Kidney (tissue), 13 donors: ENCODE measurements at regions not wholly inside any gene's neighbourhood (a gene's known extent, or its start where the extent isn't known, plus 50 kb on each side); places are given as distances from the start of the nearest gene placed in this dataset.
"Not testable (repeated sequence)": the region's sequence is repeated elsewhere in the genome, so short reads cannot be mapped to it uniquely, and the experiment has no call there.

Source experiments
- DNase-seq, 5 donors: peaks; one replicate each; pipeline ENCODE4 v3.0.0-alpha.2; 2013 to 2020
- FAIRE-seq: peaks from 2 replicates; lab custom pipeline; 2012; peaks lifted over from hg19 to GRCh38; lab: Jason Lieb, UNC
- H3K27ac ChIP-seq, 2 donors: one replicate each; pipeline ENCODE4 v1.7.0; 2013; ENCODE audit warnings: low read depth in 2 of 2, low read length in 2 of 2, inconsistent platforms in 1 of 2
- H3K27me3 ChIP-seq: one replicate; pipeline ENCODE4 v1.7.1; 2013; ENCODE audit warnings: low read length, inconsistent platforms; ENCODE audit not compliant: control insufficient read depth, insufficient read depth
- H3K36me3 ChIP-seq, 3 donors: one replicate each; pipeline versions ENCODE4 v1.7.0 to v1.7.1; 2013; ENCODE audit warnings: low read length in 3 of 3, control low read depth in 1 of 3, inconsistent platforms in 1 of 3; ENCODE audit not compliant: insufficient read depth in 3 of 3, control insufficient read depth in 2 of 3
- H3K4me1 ChIP-seq, 3 donors: one replicate each; pipeline versions ENCODE4 v1.7.0 to v1.7.1; 2013; ENCODE audit warnings: low read length in 3 of 3, inconsistent platforms in 1 of 3, low read depth in 1 of 3; ENCODE audit not compliant: control insufficient read depth in 2 of 3, insufficient read depth in 2 of 3
- H3K4me3 ChIP-seq, 3 donors: one replicate each; pipeline versions ENCODE4 v1.7.0 to v1.8.1; 2013; ENCODE audit warnings: low read length in 3 of 3, control low read depth in 1 of 3, inconsistent platforms in 1 of 3
- H3K9ac ChIP-seq, 3 donors: one replicate each; pipeline versions ENCODE4 v1.7.0 to v1.7.1; 2013; ENCODE audit warnings: low read length in 3 of 3, control low read depth in 1 of 3, inconsistent platforms in 1 of 3
- H3K9me3 ChIP-seq, 3 donors: one replicate each; pipeline versions ENCODE4 v1.7.0 to v1.7.1; 2013; ENCODE audit warnings: low read length in 3 of 3, control low read depth in 1 of 3, inconsistent platforms in 1 of 3; ENCODE audit not compliant: control insufficient read depth in 2 of 3, insufficient read depth in 1 of 3
- intact Hi-C: fragments of 100-400 bp; cut with DNase I; formaldehyde crosslinking; loops from one replicate; pipeline ENCODE4 v1.11.1; 2022
- TF ChIP-seq, protein P1 (sequence below): IDR thresholded peaks from 3 replicates; pipeline ENCODE4 v1.5.1; 2012; ENCODE audit warnings: mild to moderate bottlenecking, moderate library complexity, borderline replicate concordance; ENCODE audit not compliant: insufficient read depth; ENCODE audit errors: extremely low read depth
- donor health status: control.
- donor health status: control.
- donor health status: control.
- donor health status: control.
- donor health status: control.
- donor health status: DM: yes; HTN: yes; CAD: no.
- donor health status: Normal renal cell carcinoma (clear cell type).

- intact Hi-C loops: no loop called here
- DNase-seq (peak in 1 of 5 donors; percentile 42), FAIRE-seq (no peak)
- Histone ChIP-seq H3K27me3 (no peaks in the 10 kb centered on the region), H3K9me3 (peaks cover 0 to 4% (median 0%) of the 10 kb centered on the region in 3 donors), H3K4me1 (peaks cover 0 to 12% (median 4%) of the 10 kb centered on the region in 3 donors), H3K36me3 (peaks cover 0 to 4% (median 0%) of the 10 kb centered on the region in 3 donors), H3K9ac (no peak overlapping the region), H3K4me3 (no peak overlapping the region), H3K27ac (no peak overlapping the region)
- TF ChIP-seq, protein P1, sequence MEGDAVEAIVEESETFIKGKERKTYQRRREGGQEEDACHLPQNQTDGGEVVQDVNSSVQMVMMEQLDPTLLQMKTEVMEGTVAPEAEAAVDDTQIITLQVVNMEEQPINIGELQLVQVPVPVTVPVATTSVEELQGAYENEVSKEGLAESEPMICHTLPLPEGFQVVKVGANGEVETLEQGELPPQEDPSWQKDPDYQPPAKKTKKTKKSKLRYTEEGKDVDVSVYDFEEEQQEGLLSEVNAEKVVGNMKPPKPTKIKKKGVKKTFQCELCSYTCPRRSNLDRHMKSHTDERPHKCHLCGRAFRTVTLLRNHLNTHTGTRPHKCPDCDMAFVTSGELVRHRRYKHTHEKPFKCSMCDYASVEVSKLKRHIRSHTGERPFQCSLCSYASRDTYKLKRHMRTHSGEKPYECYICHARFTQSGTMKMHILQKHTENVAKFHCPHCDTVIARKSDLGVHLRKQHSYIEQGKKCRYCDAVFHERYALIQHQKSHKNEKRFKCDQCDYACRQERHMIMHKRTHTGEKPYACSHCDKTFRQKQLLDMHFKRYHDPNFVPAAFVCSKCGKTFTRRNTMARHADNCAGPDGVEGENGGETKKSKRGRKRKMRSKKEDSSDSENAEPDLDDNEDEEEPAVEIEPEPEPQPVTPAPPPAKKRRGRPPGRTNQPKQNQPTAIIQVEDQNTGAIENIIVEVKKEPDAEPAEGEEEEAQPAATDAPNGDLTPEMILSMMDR: no peak
These were observed 80.1 kb upstream of the LRPAP1 start for GRCh38 chr4:3612281-3612680.

- Histone ChIP-seq H3K9ac (no peak overlapping the region), H3K27me3 (no peaks in the 10 kb centered on the region), H3K4me1 (peaks cover 0 to 12% (median 4%) of the 10 kb centered on the region in 3 donors), H3K9me3 (peaks cover 0 to 4% (median 0%) of the 10 kb centered on the region in 3 donors), H3K27ac (no peak overlapping the region), H3K4me3 (no peak overlapping the region), H3K36me3 (peaks cover 0 to 4% (median 0%) of the 10 kb centered on the region in 3 donors)
- TF ChIP-seq, protein P1: no peak
- intact Hi-C loops: no loop called here
- FAIRE-seq: no peak
- DNase-seq: peak in 1 of 5 donors; percentile 57
These were observed 79.6 kb upstream of the LRPAP1 start for GRCh38 chr4:3611778-3612177.

DNA sequence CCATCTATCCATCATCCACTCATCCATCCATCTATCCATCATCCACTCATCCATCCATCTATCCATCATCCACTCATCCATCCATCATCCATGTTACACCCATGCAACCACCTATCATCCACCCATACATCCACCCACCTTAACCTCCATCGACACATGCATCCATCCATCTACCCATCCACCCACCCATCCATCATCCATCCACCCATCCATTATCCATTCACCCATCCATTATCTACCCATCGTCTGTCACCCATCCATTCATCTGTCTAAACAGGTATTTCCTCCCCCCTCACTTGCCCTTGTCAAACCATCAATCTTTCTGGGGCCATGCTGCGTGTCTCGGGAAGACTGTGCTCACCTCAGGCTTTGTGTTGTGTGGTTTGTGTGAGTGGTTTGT, 78.6 kb upstream of the LRPAP1 start:
- intact Hi-C loops: not testable (repeated sequence)

GRCh38 chr4:3609905-3610304, 77.7 kb upstream of the LRPAP1 start:
- H3K27me3 ChIP-seq, H3K9me3 ChIP-seq, FAIRE-seq, intact Hi-C loops, H3K4me3 ChIP-seq, H3K9ac ChIP-seq, H3K27ac ChIP-seq, H3K36me3 ChIP-seq: not testable (repeated sequence)
- DNase-seq: peak in 1 of 5 donors; percentile 7
- H3K4me1 ChIP-seq: peaks cover 0 to 12% (median 4%) of the 10 kb centered on the region in 3 donors

More for the DNA sequence above, 78.6 kb upstream of the LRPAP1 start:
- H3K9me3 ChIP-seq, FAIRE-seq, H3K4me3 ChIP-seq, H3K27ac ChIP-seq, DNase-seq, H3K27me3 ChIP-seq, H3K36me3 ChIP-seq, H3K9ac ChIP-seq: not testable (repeated sequence)
- H3K4me1 ChIP-seq: peaks cover 0 to 12% (median 4%) of the 10 kb centered on the region in 3 donors
